Osteoblast (primary cell): ENCODE measurements at regions not wholly inside any gene's neighbourhood (a gene's known extent, or its start where the extent isn't known, plus 50 kb on each side); places are given as distances from the start of the nearest gene placed in this dataset.

Experiments
- DNase-seq: peaks from one replicate; pipeline ENCODE4 v3.0.0; 2011; ENCODE audit warnings: low spot score, mixed read lengths; ENCODE audit not compliant: insufficient read length; ENCODE audit errors: missing footprints
- H2AFZ ChIP-seq: 2 replicates; pipeline ENCODE4 v1.6.0; 2011; ENCODE audit warnings: mild to moderate bottlenecking, low read length
- H3K27ac ChIP-seq: 2 replicates; pipeline ENCODE4 v1.5.1; 2011; ENCODE audit warnings: mild to moderate bottlenecking, low read depth, low read length, moderate library complexity
- H3K27me3 ChIP-seq: 2 replicates; pipeline ENCODE4 v1.6.0; 2012; ENCODE audit warnings: mild to moderate bottlenecking, control low read depth, inconsistent platforms, low read length, moderate library complexity; ENCODE audit not compliant: insufficient read depth
- H3K36me3 ChIP-seq: 2 replicates; pipeline ENCODE4 v1.5.1; 2011; ENCODE audit warnings: mild to moderate bottlenecking, low read length, control low read depth, moderate library complexity; ENCODE audit not compliant: insufficient read depth
- H3K4me1 ChIP-seq: 2 replicates; pipeline ENCODE4 v1.5.1; 2011; ENCODE audit warnings: mild to moderate bottlenecking, low read length, control low read depth, moderate library complexity; ENCODE audit not compliant: insufficient read depth
- H3K4me2 ChIP-seq: 2 replicates; pipeline ENCODE4 v1.6.0; 2011; ENCODE audit warnings: mild to moderate bottlenecking, low read length; ENCODE audit not compliant: insufficient read depth
- H3K4me3 ChIP-seq: fragments of 200-600 bp; sonication (generic); 3 replicates; pipeline ENCODE4 v1.5.1; 2012; ENCODE audit warnings: mild to moderate bottlenecking, low read length, inconsistent platforms; ENCODE audit not compliant: insufficient read depth
- H3K79me2 ChIP-seq: 2 replicates; pipeline ENCODE4 v1.6.0; 2012; ENCODE audit warnings: mild to moderate bottlenecking, low read length, control low read depth, inconsistent platforms; ENCODE audit not compliant: insufficient read depth
- H3K9me3 ChIP-seq: 2 replicates; pipeline ENCODE4 v1.5.1; 2011; ENCODE audit warnings: low read depth, low read length, control low read depth
- H4K20me1 ChIP-seq: 2 replicates; pipeline ENCODE4 v1.6.0; 2012; ENCODE audit warnings: mild to moderate bottlenecking, low read length, control low read depth; ENCODE audit not compliant: insufficient read depth
- CTCF ChIP-seq: IDR thresholded peaks from 2 replicates; pipeline ENCODE4 v1.5.1; 2011; ENCODE audit warnings: mild to moderate bottlenecking, low read depth, low read length, moderate library complexity; ENCODE audit errors: extremely low read depth

GRCh38 chr21:18940791-18941190, 537.2 kb upstream of the TMPRSS15 start:
- Histone ChIP-seq H3K27ac (no peak overlapping the region), H3K4me3 (no peak overlapping the region), H3K4me1 (no peaks in the 10 kb centered on the region), H3K27me3 (no peaks in the 10 kb centered on the region), H4K20me1 (no peaks in the 10 kb centered on the region), H3K79me2 (no peaks in the 10 kb centered on the region), H3K9me3 (peaks cover 7% of the 10 kb centered on the region), H2AFZ (no peak overlapping the region), H3K4me2 (no peak overlapping the region), H3K36me3 (no peaks in the 10 kb centered on the region)
- no peak for DNase-seq
- TF ChIP-seq CTCF = no peak

- Histone ChIP-seq H2AFZ (no peak overlapping the region), H4K20me1 (no peaks in the 10 kb centered on the region), H3K27me3 (no peaks in the 10 kb centered on the region), H3K4me1 (no peaks in the 10 kb centered on the region), H3K4me2 (no peak overlapping the region), H3K79me2 (no peaks in the 10 kb centered on the region), H3K36me3 (no peaks in the 10 kb centered on the region), H3K4me3 (no peak overlapping the region), H3K9me3 (peaks cover 2% of the 10 kb centered on the region), H3K27ac (no peak overlapping the region)
- TF ChIP-seq CTCF = no peak
- DNase-seq = no peak
Observed at GRCh38 chr21:18950045-18950740, 546.6 kb upstream of the TMPRSS15 start.

GRCh38 chr21:18951271-18952038, 547.9 kb upstream of the TMPRSS15 start:
- Histone ChIP-seq H3K36me3 (no peaks in the 10 kb centered on the region), H3K9me3 (peaks cover 2% of the 10 kb centered on the region), H3K4me1 (no peaks in the 10 kb centered on the region), H4K20me1 (no peaks in the 10 kb centered on the region), H3K4me3 (no peak overlapping the region), H2AFZ (no peak overlapping the region), H3K27me3 (no peaks in the 10 kb centered on the region), H3K4me2 (no peak overlapping the region), H3K79me2 (no peaks in the 10 kb centered on the region), H3K27ac (no peak overlapping the region)
- no peak for TF ChIP-seq CTCF
- no peak for DNase-seq

- TF ChIP-seq CTCF = no peak
- H3K27me3 ChIP-seq = no peaks in the 10 kb centered on the region
- H3K9me3 ChIP-seq = peaks cover 2% of the 10 kb centered on the region
- no peaks in the 10 kb centered on the region for H3K4me1 ChIP-seq
- no peak overlapping the region for H3K4me3 ChIP-seq
- no peaks in the 10 kb centered on the region for H3K36me3 ChIP-seq
- DNase-seq = no peak
- no peaks in the 10 kb centered on the region for H4K20me1 ChIP-seq
- H3K79me2 ChIP-seq = no peaks in the 10 kb centered on the region
- no peak overlapping the region for H2AFZ ChIP-seq
- H3K27ac ChIP-seq = no peak overlapping the region
- H3K4me2 ChIP-seq = no peak overlapping the region
Observed at GRCh38 chr21:18954441-18954844, 550.9 kb upstream of the TMPRSS15 start.
